Endothelial cell of umbilical vein (primary cell): ENCODE measurements at regions not wholly inside any gene's neighbourhood (a gene's known extent, or its start where the extent isn't known, plus 50 kb on each side); places are given as distances from the start of the nearest gene placed in this dataset.

Experiments
- BruUV-seq: library from RNA; stranded (reverse); fragments of 400-500 nt; replicated peaks from 2 replicates; lab custom pipeline; 2021; lab: Mats Ljungman, UMichigan
- CTCF ChIA-PET: fragments of 300-600, 350-600 bp; sonication (Branson Sonifier 250); formaldehyde crosslinking; loops from one replicate; lab custom pipeline; 2021; ENCODE audit warnings: antibody characterized with exemption, inconsistent platforms; lab: Charles Lee
- POLR2A ChIA-PET: fragments of 300-600, 350-600 bp; sonication (Branson Sonifier 250); formaldehyde crosslinking; loops from one replicate; lab custom pipeline; 2021; ENCODE audit warnings: antibody characterized with exemption, inconsistent platforms; lab: Charles Lee
- DNase-seq: peaks from one replicate; pipeline ENCODE4 v3.0.0-alpha.2; 2011; ENCODE audit warnings: low read depth, low spot score
- FAIRE-seq: peaks from 2 replicates; lab custom pipeline; 2011; peaks lifted over from hg19 to GRCh38; lab: Jason Lieb, UNC
- H2AFZ ChIP-seq: 2 replicates; pipeline ENCODE4 v1.6.0; 2012; ENCODE audit warnings: low read depth, low read length, control low read depth, inconsistent platforms
- H3K27ac ChIP-seq: 2 replicates; pipeline ENCODE4 v1.5.1; 2011; ENCODE audit warnings: low read depth, mild to moderate bottlenecking, control low read depth, low read length, moderate library complexity; ENCODE audit not compliant: insufficient read depth
- H3K27me3 ChIP-seq, 2 experiments: 2 replicates each; pipeline versions ENCODE4 v1.6.0 to v1.6.1; 2011; ENCODE audit warnings: low read length in 2 of 2, mixed read lengths in 1 of 2; ENCODE audit not compliant: control insufficient read depth in 2 of 2, insufficient read depth in 2 of 2
- H3K36me3 ChIP-seq, 2 experiments: 2 replicates in 1 of 2; 3 replicates in 1 of 2; pipeline ENCODE4 v1.5.1; 2011; ENCODE audit warnings: low read length in 2 of 2, mild to moderate bottlenecking in 1 of 2, moderate library complexity in 1 of 2; ENCODE audit not compliant: control insufficient read depth in 2 of 2, insufficient read depth in 2 of 2; ENCODE audit errors: extremely low read depth in 1 of 2
- H3K4me1 ChIP-seq: 3 replicates; pipeline ENCODE4 v1.5.1; 2011; ENCODE audit warnings: mild to moderate bottlenecking, low read length; ENCODE audit not compliant: control insufficient read depth, insufficient read depth; ENCODE audit errors: extremely low read depth
- H3K4me2 ChIP-seq: 2 replicates; pipeline ENCODE4 v1.6.1; 2011; ENCODE audit warnings: low read length, control low read depth, mixed read lengths; ENCODE audit not compliant: insufficient read depth
- H3K4me3 ChIP-seq, 3 experiments: fragments of 200-600 bp in 1 of 3; sonication (generic), shearing (Covaris generic) in 1 of 3; replicated peaks in 1 of 3; 2 replicates each; pipeline ENCODE4 v1.5.1; 2011 to 2016; ENCODE audit warnings: control low read depth in 3 of 3, low read length in 3 of 3, mild to moderate bottlenecking in 2 of 3, inconsistent platforms in 1 of 3, low read depth in 1 of 3, moderate library complexity in 1 of 3; ENCODE audit not compliant: insufficient read depth in 1 of 3
- H3K79me2 ChIP-seq: 2 replicates; pipeline ENCODE4 v1.6.0; 2012; ENCODE audit warnings: low read length, inconsistent platforms; ENCODE audit not compliant: control insufficient read depth, insufficient read depth
- H3K9ac ChIP-seq: replicated peaks from 2 replicates; pipeline ENCODE3; 2011; ENCODE audit warnings: low read length, control low read depth; ENCODE audit not compliant: insufficient read depth; ENCODE audit errors: extremely low read depth
- H3K9me1 ChIP-seq: replicated peaks from 3 replicates; pipeline ENCODE4 v1.6.0; 2011; ENCODE audit warnings: mild to moderate bottlenecking, low read length; ENCODE audit not compliant: control insufficient read depth, insufficient read depth; ENCODE audit errors: extremely low read depth
- H3K9me3 ChIP-seq: replicated peaks from 2 replicates; pipeline ENCODE4 v1.5.1; 2012; ENCODE audit warnings: low read length, inconsistent platforms; ENCODE audit not compliant: control insufficient read depth, insufficient read depth
- H4K20me1 ChIP-seq: replicated peaks from 2 replicates; pipeline ENCODE3; 2011; ENCODE audit warnings: mild to moderate bottlenecking, low read length; ENCODE audit not compliant: control insufficient read depth, insufficient read depth; ENCODE audit errors: extremely low read depth
- EZH2 ChIP-seq: IDR thresholded peaks from 2 replicates; pipeline ENCODE4 v1.6.1; 2012; ENCODE audit warnings: borderline replicate concordance, low read depth, mild to moderate bottlenecking, moderate library complexity, low read length, inconsistent platforms; ENCODE audit not compliant: severe bottlenecking
- JUN ChIP-seq: IDR thresholded peaks from 2 replicates; pipeline ENCODE4 v1.6.1; 2011; ENCODE audit warnings: borderline replicate concordance, low read depth; ENCODE audit not compliant: insufficient read length, insufficient read depth
- POLR2A ChIP-seq: IDR thresholded peaks from 2 replicates; pipeline ENCODE4 v1.6.1; 2012; ENCODE audit warnings: low read depth, mild to moderate bottlenecking, control low read depth, low read length
- POLR2AphosphoS5 ChIP-seq: IDR thresholded peaks from 2 replicates; pipeline ENCODE4 v1.6.1; 2012; ENCODE audit warnings: low read depth, mild to moderate bottlenecking, control low read depth, low read length, moderate library complexity; ENCODE audit not compliant: insufficient read depth
- dilution Hi-C: fragments of 300-500 bp; cut with MboI; formaldehyde crosslinking; loops from one replicate; pipeline ENCODE4 v1.15.0; 2019; ENCODE audit warnings: low sequenced_read_pairs; ENCODE audit not compliant: extremely low pct_ligation_motif_present
- intact Hi-C: fragments of 100-400 bp; cut with micrococcal nuclease; formaldehyde crosslinking; loops from one replicate; pipeline ENCODE4 v1.10.0; 2022

GRCh38 chr2:62348700-62349099, 152.8 kb downstream of the B3GNT2 start:
- no TSS peak for BruUV-seq
- CTCF ChIA-PET: interaction anchor here (1.5 kb wide), 1 partner anchor 297 kb away, joined by 3 read pairs; no protein-coding TSS in a partner anchor

GRCh38 chr2:62347563-62348270, 151.8 kb downstream of the B3GNT2 start:
- Histone ChIP-seq H3K9me1 (no peaks in the 10 kb centered on the region), H2AFZ (no peak overlapping the region), H3K27ac (no peak overlapping the region), H3K9ac (no peak overlapping the region), H3K4me3 (no peak overlapping the region), H3K4me1 (no peaks in the 10 kb centered on the region), H3K27me3 (no peaks in the 10 kb centered on the region), H3K9me3 (no peaks in the 10 kb centered on the region), H4K20me1 (no peaks in the 10 kb centered on the region), H3K79me2 (no peaks in the 10 kb centered on the region), H3K4me2 (no peak overlapping the region), H3K36me3 (no peaks in the 10 kb centered on the region)
- no peak for TF ChIP-seq JUN
- POLR2A ChIA-PET: no interaction called here
- FAIRE-seq (no peak), DNase-seq (no peak)
- dilution Hi-C loops (no loop called here), intact Hi-C loops (no loop called here)
- CTCF ChIA-PET: interaction anchor here (1.2 to 1.5 kb wide), 2 partner anchors 9 to 296 kb away, joined by 3 to 4 read pairs; no protein-coding TSS in a partner anchor
- no TSS peak for BruUV-seq

More at GRCh38 chr2:62348700-62349099, 152.8 kb downstream of the B3GNT2 start:
- TF ChIP-seq POLR2A (no peak), EZH2 (no peak), POLR2AphosphoS5 (no peak)
- dilution Hi-C loops (no loop called here), intact Hi-C loops (no loop called here)
- no peak for FAIRE-seq
- Histone ChIP-seq H4K20me1 (no peaks in the 10 kb centered on the region), H3K4me1 (no peaks in the 10 kb centered on the region), H3K9me1 (no peaks in the 10 kb centered on the region), H3K27me3 (no peaks in the 10 kb centered on the region), H3K9me3 (no peaks in the 10 kb centered on the region), H3K27ac (no peak overlapping the region), H3K4me2 (no peak overlapping the region), H3K4me3 (no peak overlapping the region), H3K9ac (no peak overlapping the region), H3K79me2 (no peaks in the 10 kb centered on the region), H3K36me3 (no peaks in the 10 kb centered on the region), H2AFZ (no peak overlapping the region)
- POLR2A ChIA-PET: no interaction called here
- DNase-seq: no peak
